Gastrocnemius medialis (tissue), 4 donors: ENCODE measurements at regions not wholly inside any gene's neighbourhood (a gene's known extent, or its start where the extent isn't known, plus 50 kb on each side); places are given as distances from the start of the nearest gene placed in this dataset.
"Not testable (repeated sequence)": the region's sequence is repeated elsewhere in the genome, so short reads cannot be mapped to it uniquely, and the experiment has no call there.

Source experiments
- POLR2A ChIP-seq, 2 donors: fragments of 450-650 bp; IDR thresholded peaks; one replicate each; pipeline ENCODE4 v1.6.1; 2017; ENCODE audit warnings: antibody characterized with exemption in 2 of 2, mild to moderate bottlenecking in 2 of 2, moderate library complexity in 2 of 2
- TF ChIP-seq, protein P1 (sequence below), 5 experiments: fragments of 450-650 bp in 3 of 5; fragments of 200-600 bp in 2 of 5; sonication (generic) in 2 of 5; IDR thresholded peaks in 4 of 5; conservative IDR thresholded peaks in 1 of 5; 1 replicate in 4 of 5; 2 replicates in 1 of 5; pipeline ENCODE4 v1.5.1; 2016 to 2019; ENCODE audit warnings: antibody characterized with exemption in 5 of 5, mild to moderate bottlenecking in 3 of 5, moderate library complexity in 3 of 5

DNA sequence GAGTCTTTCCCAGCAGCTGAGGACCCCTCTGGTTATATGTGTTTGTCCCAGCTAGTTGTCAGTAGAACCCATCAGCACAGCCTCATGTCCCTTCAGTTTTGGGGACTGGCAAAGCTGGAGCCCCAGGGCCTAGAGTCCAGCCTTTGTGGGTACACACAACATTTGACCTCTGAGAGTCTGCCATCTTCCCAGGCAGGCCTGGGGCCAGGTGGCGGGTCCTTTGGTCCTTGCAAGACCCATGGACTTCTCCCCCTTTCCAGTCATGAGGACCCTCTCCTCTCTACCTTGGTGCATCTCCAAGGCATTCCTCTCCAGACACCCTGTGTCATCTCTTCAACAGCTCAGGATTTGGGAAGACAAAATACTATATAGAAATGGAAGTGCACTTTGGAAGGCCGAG, 198.4 kb downstream of the ZNF37A start:
- TF ChIP-seq, protein P1, sequence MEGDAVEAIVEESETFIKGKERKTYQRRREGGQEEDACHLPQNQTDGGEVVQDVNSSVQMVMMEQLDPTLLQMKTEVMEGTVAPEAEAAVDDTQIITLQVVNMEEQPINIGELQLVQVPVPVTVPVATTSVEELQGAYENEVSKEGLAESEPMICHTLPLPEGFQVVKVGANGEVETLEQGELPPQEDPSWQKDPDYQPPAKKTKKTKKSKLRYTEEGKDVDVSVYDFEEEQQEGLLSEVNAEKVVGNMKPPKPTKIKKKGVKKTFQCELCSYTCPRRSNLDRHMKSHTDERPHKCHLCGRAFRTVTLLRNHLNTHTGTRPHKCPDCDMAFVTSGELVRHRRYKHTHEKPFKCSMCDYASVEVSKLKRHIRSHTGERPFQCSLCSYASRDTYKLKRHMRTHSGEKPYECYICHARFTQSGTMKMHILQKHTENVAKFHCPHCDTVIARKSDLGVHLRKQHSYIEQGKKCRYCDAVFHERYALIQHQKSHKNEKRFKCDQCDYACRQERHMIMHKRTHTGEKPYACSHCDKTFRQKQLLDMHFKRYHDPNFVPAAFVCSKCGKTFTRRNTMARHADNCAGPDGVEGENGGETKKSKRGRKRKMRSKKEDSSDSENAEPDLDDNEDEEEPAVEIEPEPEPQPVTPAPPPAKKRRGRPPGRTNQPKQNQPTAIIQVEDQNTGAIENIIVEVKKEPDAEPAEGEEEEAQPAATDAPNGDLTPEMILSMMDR (IDR thresholded peaks at IDR 0.05 in 4 of 5, conservative IDR thresholded peaks at IDR 0.05 in 1 of 5) = not testable (repeated sequence)
- TF ChIP-seq POLR2A (IDR thresholded peaks at IDR 0.05) = not testable (repeated sequence)
